RPMI8226 (cell line): ENCODE measurements at regions not wholly inside any gene's neighbourhood (a gene's known extent, or its start where the extent isn't known, plus 50 kb on each side); places are given as distances from the start of the nearest gene placed in this dataset.

ENCODE experiments used
- DNase-seq: peaks from one replicate; pipeline ENCODE4 v3.0.0-alpha.2; 2015

- DNase-seq = no peak
Observed at GRCh38 chr14:53896726-53897125, 59.9 kb downstream of the BMP4 start.

GRCh38 chr14:53894456-53894855, 62.2 kb downstream of the BMP4 start:
- DNase-seq = no peak

- no peak for DNase-seq
Observed at GRCh38 chr14:53893374-53893773, 63.3 kb downstream of the BMP4 start.

GRCh38 chr14:53890611-53891101, 66.0 kb downstream of the BMP4 start:
- DNase-seq = no peak

GRCh38 chr14:53888535-53889386, 67.9 kb downstream of the BMP4 start:
- no peak for DNase-seq

- DNase-seq = no peak
Observed at GRCh38 chr14:53885136-53885640, 71.4 kb downstream of the BMP4 start.

- DNase-seq = no peak
Observed at GRCh38 chr14:53884601-53885000, 72.0 kb downstream of the BMP4 start.

GRCh38 chr14:53883739-53884138, 72.9 kb downstream of the BMP4 start:
- DNase-seq = no peak

GRCh38 chr14:53882684-53883083, 73.9 kb downstream of the BMP4 start:
- DNase-seq = no peak

GRCh38 chr14:53881921-53882320, 74.7 kb downstream of the BMP4 start:
- DNase-seq = no peak

- no peak for DNase-seq
Observed at GRCh38 chr14:53881161-53881871, 75.3 kb downstream of the BMP4 start.

- no peak for DNase-seq
Observed at GRCh38 chr14:53880761-53881160, 75.9 kb downstream of the BMP4 start.

GRCh38 chr14:53879747-53880146, 76.9 kb downstream of the BMP4 start:
- no peak for DNase-seq

- DNase-seq = no peak
Observed at GRCh38 chr14:53879022-53879686, 77.5 kb downstream of the BMP4 start.

- no peak for DNase-seq
Observed at GRCh38 chr14:53875324-53875897, 81.2 kb downstream of the BMP4 start.

- DNase-seq = no peak
Observed at GRCh38 chr14:53874704-53875103, 81.9 kb downstream of the BMP4 start.

GRCh38 chr14:53872681-53873089, 83.9 kb downstream of the BMP4 start:
- no peak for DNase-seq

GRCh38 chr14:53871951-53872350, 84.7 kb downstream of the BMP4 start:
- no peak for DNase-seq

GRCh38 chr14:53871011-53871410, 85.6 kb downstream of the BMP4 start:
- no peak for DNase-seq

- DNase-seq = no peak
Observed at GRCh38 chr14:53865711-53866110, 90.9 kb downstream of the BMP4 start.

GRCh38 chr14:53861781-53862180, 94.8 kb downstream of the BMP4 start:
- no peak for DNase-seq

GRCh38 chr14:53858345-53858684, 98.3 kb downstream of the BMP4 start:
- no peak for DNase-seq
